ENCODE measurements at regions not wholly inside any gene's neighbourhood (a gene's known extent, or its start where the extent isn't known, plus 50 kb on each side); places are given as distances from the start of the nearest gene placed in this dataset.

GRCh38 chr4:136150046-136150445 lies 1382.2 kb downstream of the PCDH18 start:
- no peak for DNase-seq (ENCODE audit: low spot score)

GRCh38 chr4:136136601-136137000 lies 1395.7 kb downstream of the PCDH18 start:
- no peak for DNase-seq (ENCODE audit: low spot score)

GRCh38 chr4:136124251-136124745 lies 1408.0 kb downstream of the PCDH18 start:
- DNase-seq (ENCODE audit: low spot score): no peak

GRCh38 chr4:136121426-136121825 lies 1410.9 kb downstream of the PCDH18 start:
- DNase-seq (ENCODE audit: low spot score): no peak

- no peak for DNase-seq (ENCODE audit: low spot score)
These were observed 1418.4 kb downstream of the PCDH18 start for GRCh38 chr4:136113921-136114320.

- no peak for DNase-seq (ENCODE audit: low spot score)
These were observed 1420.2 kb downstream of the PCDH18 start for GRCh38 chr4:136112116-136112515.

- DNase-seq (ENCODE audit: low spot score): no peak
These were observed 1425.5 kb downstream of the PCDH18 start for GRCh38 chr4:136106753-136107152.

- DNase-seq (ENCODE audit: low spot score): no peak
These were observed 1428.7 kb downstream of the PCDH18 start for GRCh38 chr4:136103616-136104015.

GRCh38 chr4:136097676-136098075 lies 1434.6 kb downstream of the PCDH18 start:
- DNase-seq (ENCODE audit: low spot score): no peak

GRCh38 chr4:136088211-136088867 lies 1444.0 kb downstream of the PCDH18 start:
- DNase-seq (ENCODE audit: low spot score): no peak

GRCh38 chr4:136078976-136079375 lies 1453.3 kb downstream of the PCDH18 start:
- no peak for DNase-seq (ENCODE audit: low spot score)

GRCh38 chr4:136056748-136057147 lies 1475.5 kb downstream of the PCDH18 start:
- no peak for DNase-seq (ENCODE audit: low spot score)

- no peak for DNase-seq (ENCODE audit: low spot score)
These were observed 1476.9 kb downstream of the PCDH18 start for GRCh38 chr4:136055360-136055759.

GRCh38 chr4:136036744-136037143 lies 1495.5 kb downstream of the PCDH18 start:
- no peak for DNase-seq (ENCODE audit: low spot score)

GRCh38 chr4:136032391-136032790 lies 1499.9 kb downstream of the PCDH18 start:
- DNase-seq (ENCODE audit: low spot score): no peak

- DNase-seq (ENCODE audit: low spot score): no peak
These were observed 1506.8 kb downstream of the PCDH18 start for GRCh38 chr4:136025540-136025939.

- no peak for DNase-seq (ENCODE audit: low spot score)
These were observed 1514.7 kb downstream of the PCDH18 start for GRCh38 chr4:136017556-136017955.

GRCh38 chr4:136012220-136012619 lies 1520.1 kb downstream of the PCDH18 start:
- DNase-seq (ENCODE audit: low spot score): no peak

- DNase-seq (ENCODE audit: low spot score): no peak
These were observed 1522.9 kb downstream of the PCDH18 start for GRCh38 chr4:136009258-136009832.

- no peak for DNase-seq (ENCODE audit: low spot score)
These were observed 1524.3 kb downstream of the PCDH18 start for GRCh38 chr4:136007991-136008390.

- no peak for DNase-seq (ENCODE audit: low spot score)
These were observed 1530.0 kb downstream of the PCDH18 start for GRCh38 chr4:136002316-136002715.

GRCh38 chr4:136001791-136002190 lies 1530.5 kb downstream of the PCDH18 start:
- no peak for DNase-seq (ENCODE audit: low spot score)

GRCh38 chr4:136000246-136000645 lies 1532.0 kb downstream of the PCDH18 start:
- DNase-seq (ENCODE audit: low spot score): no peak
